ENCODE measurements at regions not wholly inside any gene's neighbourhood (a gene's known extent, or its start where the extent isn't known, plus 50 kb on each side); places are given as distances from the start of the nearest gene placed in this dataset.

DNA sequence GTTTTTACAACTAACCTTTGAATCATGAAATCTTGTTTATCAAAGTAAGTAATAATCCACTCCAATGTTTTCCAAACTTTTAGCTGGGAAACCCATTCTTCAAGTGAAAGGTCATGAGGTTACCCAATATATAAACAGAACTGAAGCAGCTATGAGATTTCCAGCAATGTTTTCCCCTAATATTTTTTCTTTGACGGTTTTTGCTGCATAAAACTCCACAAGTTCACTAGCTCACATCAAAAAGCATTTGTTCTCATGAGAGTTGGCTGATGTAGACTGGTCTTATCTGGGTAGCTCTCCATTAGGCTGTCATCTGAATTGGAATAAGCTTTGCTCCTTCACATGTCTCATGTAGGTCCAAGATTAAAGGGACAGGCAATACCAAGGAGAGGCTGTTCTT lies 241.2 kb upstream of the LRRC3B start:
- TF ChIP-seq, protein P1, sequence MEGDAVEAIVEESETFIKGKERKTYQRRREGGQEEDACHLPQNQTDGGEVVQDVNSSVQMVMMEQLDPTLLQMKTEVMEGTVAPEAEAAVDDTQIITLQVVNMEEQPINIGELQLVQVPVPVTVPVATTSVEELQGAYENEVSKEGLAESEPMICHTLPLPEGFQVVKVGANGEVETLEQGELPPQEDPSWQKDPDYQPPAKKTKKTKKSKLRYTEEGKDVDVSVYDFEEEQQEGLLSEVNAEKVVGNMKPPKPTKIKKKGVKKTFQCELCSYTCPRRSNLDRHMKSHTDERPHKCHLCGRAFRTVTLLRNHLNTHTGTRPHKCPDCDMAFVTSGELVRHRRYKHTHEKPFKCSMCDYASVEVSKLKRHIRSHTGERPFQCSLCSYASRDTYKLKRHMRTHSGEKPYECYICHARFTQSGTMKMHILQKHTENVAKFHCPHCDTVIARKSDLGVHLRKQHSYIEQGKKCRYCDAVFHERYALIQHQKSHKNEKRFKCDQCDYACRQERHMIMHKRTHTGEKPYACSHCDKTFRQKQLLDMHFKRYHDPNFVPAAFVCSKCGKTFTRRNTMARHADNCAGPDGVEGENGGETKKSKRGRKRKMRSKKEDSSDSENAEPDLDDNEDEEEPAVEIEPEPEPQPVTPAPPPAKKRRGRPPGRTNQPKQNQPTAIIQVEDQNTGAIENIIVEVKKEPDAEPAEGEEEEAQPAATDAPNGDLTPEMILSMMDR (conservative IDR thresholded peaks at IDR 0.05; ENCODE audit: low read depth, low read length) = no peak
- no peak for TF ChIP-seq EZH2phosphoT487 (IDR thresholded peaks at IDR 0.05; ENCODE audit: borderline replicate concordance, low read length)
